Transverse colon (tissue), 4 donors: ENCODE measurements at regions not wholly inside any gene's neighbourhood (a gene's known extent, or its start where the extent isn't known, plus 50 kb on each side); places are given as distances from the start of the nearest gene placed in this dataset.

ENCODE experiments used
- EP300 ChIP-seq: sonication (generic); formaldehyde crosslinking; IDR thresholded peaks from one replicate; pipeline ENCODE4 v1.6.1; 2017; ENCODE audit warnings: antibody characterized with exemption, low read depth
- POLR2AphosphoS5 ChIP-seq, 3 donors: sonication (generic); formaldehyde crosslinking; IDR thresholded peaks; one replicate each; pipeline ENCODE4 v1.6.1; 2016; ENCODE audit warnings: antibody characterized with exemption in 3 of 3
- TF ChIP-seq, protein P1 (sequence below), 5 experiments: fragments of 200-600 bp in 3 of 5; fragments of 450-650 bp in 2 of 5; sonication (generic) in 3 of 5; IDR thresholded peaks; 1 replicate in 2 of 5; 2 replicates in 3 of 5; pipeline ENCODE4 v1.5.1; 2016 to 2017; ENCODE audit warnings: antibody characterized with exemption in 5 of 5, inconsistent platforms in 3 of 5, mild to moderate bottlenecking in 2 of 5, moderate library complexity in 1 of 5

DNA sequence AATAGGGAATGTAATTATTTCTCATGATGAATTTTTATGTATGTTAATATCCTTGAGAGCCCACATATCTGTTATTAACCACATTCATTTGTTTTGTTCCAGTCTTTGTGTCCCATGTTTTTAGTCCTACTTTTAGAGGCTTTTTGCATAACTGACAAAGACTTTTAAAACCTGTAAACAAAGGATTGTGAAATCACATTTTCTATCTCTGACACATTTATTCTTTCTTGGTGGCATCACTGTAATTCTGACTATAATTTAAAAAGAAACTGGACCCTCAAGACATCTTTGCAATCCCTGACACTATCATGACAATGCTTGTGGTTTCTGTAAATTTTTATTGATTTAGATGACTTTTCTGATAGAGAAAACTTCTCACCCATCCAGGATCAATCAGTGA is 313.1 kb downstream of the SIPA1L2 start:
- TF ChIP-seq, protein P1, sequence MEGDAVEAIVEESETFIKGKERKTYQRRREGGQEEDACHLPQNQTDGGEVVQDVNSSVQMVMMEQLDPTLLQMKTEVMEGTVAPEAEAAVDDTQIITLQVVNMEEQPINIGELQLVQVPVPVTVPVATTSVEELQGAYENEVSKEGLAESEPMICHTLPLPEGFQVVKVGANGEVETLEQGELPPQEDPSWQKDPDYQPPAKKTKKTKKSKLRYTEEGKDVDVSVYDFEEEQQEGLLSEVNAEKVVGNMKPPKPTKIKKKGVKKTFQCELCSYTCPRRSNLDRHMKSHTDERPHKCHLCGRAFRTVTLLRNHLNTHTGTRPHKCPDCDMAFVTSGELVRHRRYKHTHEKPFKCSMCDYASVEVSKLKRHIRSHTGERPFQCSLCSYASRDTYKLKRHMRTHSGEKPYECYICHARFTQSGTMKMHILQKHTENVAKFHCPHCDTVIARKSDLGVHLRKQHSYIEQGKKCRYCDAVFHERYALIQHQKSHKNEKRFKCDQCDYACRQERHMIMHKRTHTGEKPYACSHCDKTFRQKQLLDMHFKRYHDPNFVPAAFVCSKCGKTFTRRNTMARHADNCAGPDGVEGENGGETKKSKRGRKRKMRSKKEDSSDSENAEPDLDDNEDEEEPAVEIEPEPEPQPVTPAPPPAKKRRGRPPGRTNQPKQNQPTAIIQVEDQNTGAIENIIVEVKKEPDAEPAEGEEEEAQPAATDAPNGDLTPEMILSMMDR (IDR thresholded peaks at IDR 0.05), result no peak
- no peak for TF ChIP-seq POLR2AphosphoS5 (IDR thresholded peaks at IDR 0.05)
- TF ChIP-seq EP300, result no peak
